Epithelial cell of esophagus (primary cell): ENCODE measurements at regions not wholly inside any gene's neighbourhood (a gene's known extent, or its start where the extent isn't known, plus 50 kb on each side); places are given as distances from the start of the nearest gene placed in this dataset.
A peak's percentile ranks its signal among the peaks of the same experiment; 100 is the strongest.

ENCODE experiments used
- DNase-seq: peaks from one replicate; pipeline ENCODE4 v3.0.0; 2010; ENCODE audit warnings: low read depth
- H3K4me3 ChIP-seq: 2 replicates; pipeline ENCODE4 v1.5.1; 2011; ENCODE audit warnings: mild to moderate bottlenecking, low read length, control low read depth
- CTCF ChIP-seq: IDR thresholded peaks from 2 replicates; pipeline ENCODE4 v1.5.1; 2011; ENCODE audit warnings: low read depth, mild to moderate bottlenecking, low read length, control low read depth, inconsistent platforms; ENCODE audit not compliant: insufficient read depth; ENCODE audit errors: missing control alignments

GRCh38 chr15:48060396-48060795 lies 60.4 kb upstream of the SLC24A5 start:
- no peak for TF ChIP-seq CTCF
- no peak overlapping the region for H3K4me3 ChIP-seq
- DNase-seq: no peak

- DNase-seq: no peak
- H3K4me3 ChIP-seq: no peak overlapping the region
- no peak for TF ChIP-seq CTCF
These were observed 59.2 kb upstream of the SLC24A5 start for GRCh38 chr15:48061605-48062004.

GRCh38 chr15:48062148-48062872 lies 58.5 kb upstream of the SLC24A5 start:
- H3K4me3 ChIP-seq: no peak overlapping the region
- TF ChIP-seq CTCF: no peak
- DNase-seq: peak; percentile 23

DNA sequence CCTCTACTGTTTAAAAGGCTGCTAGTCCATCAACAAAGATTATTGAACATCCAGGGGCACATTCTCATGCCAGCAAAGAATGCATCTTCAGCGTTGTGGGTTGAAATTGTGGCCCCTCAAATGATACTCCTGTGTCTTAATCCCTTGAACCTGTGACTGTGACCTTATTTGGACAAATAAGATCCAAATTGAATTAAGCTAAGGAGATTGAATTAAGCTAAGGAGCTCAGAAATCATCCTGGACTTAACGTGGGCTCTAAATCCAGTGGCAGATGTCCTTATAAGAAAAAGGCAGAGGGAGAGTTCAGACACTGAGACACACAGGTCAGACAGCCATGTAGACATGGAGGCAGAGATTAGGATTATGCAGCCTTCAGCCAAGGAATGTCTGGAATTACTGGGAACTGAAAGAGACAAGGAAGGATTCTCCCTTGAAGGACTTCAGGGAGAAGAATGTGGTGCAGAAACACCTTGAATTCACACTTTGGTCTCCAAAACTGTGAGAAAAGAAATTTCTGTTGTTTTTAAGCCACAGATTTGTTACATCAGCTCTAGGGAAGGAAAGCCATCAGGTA lies 57.3 kb upstream of the SLC24A5 start:
- H3K4me3 ChIP-seq: no peak overlapping the region
- DNase-seq: no peak
- TF ChIP-seq CTCF: no peak

- TF ChIP-seq CTCF: no peak
- no peak for DNase-seq
- no peak overlapping the region for H3K4me3 ChIP-seq
These were observed 56.4 kb upstream of the SLC24A5 start for GRCh38 chr15:48064421-48064820.

DNA sequence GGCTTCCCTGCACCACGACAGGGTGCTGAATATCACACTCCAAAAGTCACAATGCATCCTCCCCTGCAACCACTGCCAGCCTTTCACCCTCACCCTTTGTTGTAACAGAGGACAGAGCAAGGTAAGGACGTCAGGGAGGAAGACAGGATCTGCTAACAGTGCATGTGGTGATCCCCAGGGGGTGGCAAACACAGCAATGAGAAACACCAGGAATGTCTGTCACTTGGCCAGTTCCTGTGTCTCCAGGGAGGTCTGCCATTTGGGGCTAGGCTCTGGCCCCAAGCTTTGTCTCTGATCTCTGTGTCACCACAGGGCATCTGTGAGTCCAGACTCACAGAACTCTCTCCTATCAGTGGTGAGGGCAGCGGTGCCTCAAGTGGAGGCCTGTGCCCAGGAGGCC lies 54.3 kb upstream of the SLC24A5 start:
- no peak for TF ChIP-seq CTCF
- no peak overlapping the region for H3K4me3 ChIP-seq
- no peak for DNase-seq
